HEK293 (cell line): ENCODE measurements at regions not wholly inside any gene's neighbourhood (a gene's known extent, or its start where the extent isn't known, plus 50 kb on each side); places are given as distances from the start of the nearest gene placed in this dataset.
"Not testable (repeated sequence)": the region's sequence is repeated elsewhere in the genome, so short reads cannot be mapped to it uniquely, and the experiment has no call there.

Source experiments
- CTCF ChIA-PET: fragments of 350-600 bp; formaldehyde crosslinking; extraction: SDS; loops from one replicate; lab custom pipeline; 2021; ENCODE audit warnings: antibody characterized with exemption; lab: Yijun Ruan, JAX
- POLR2A ChIA-PET: fragments of 300-600 bp; formaldehyde crosslinking; extraction: SDS; loops from one replicate; lab custom pipeline; 2020; ENCODE audit warnings: antibody characterized with exemption, inconsistent platforms; lab: Yijun Ruan, JAX
- H3K27ac ChIP-seq: fragments of 200-500 bp; sonication (Bioruptor generic); 2 replicates; pipeline ENCODE4 v1.5.1; 2014; ENCODE audit warnings: low read depth, low read length, control low read depth, inconsistent platforms; ENCODE audit errors: extremely low read depth
- H3K36me3 ChIP-seq, 2 experiments: fragments of 200-500 bp in 1 of 2; sonication (Bioruptor generic) in 1 of 2; 1 replicate in 1 of 2; 2 replicates in 1 of 2; pipeline ENCODE4 v1.5.1; 2014 to 2017; ENCODE audit warnings: inconsistent platforms in 2 of 2, low read length in 2 of 2; ENCODE audit not compliant: control insufficient read depth in 2 of 2, insufficient read depth in 1 of 2
- H3K4me1 ChIP-seq: fragments of 200-500 bp; sonication (Bioruptor generic); 2 replicates; pipeline ENCODE4 v1.5.1; 2014; ENCODE audit warnings: mild to moderate bottlenecking, low read length, inconsistent platforms; ENCODE audit not compliant: control insufficient read depth, insufficient read depth
- H3K4me3 ChIP-seq: 2 replicates; pipeline ENCODE4 v1.5.1; 2011; ENCODE audit warnings: low read depth, mild to moderate bottlenecking, control low read depth, low read length, moderate library complexity
- H3K9me3 ChIP-seq: fragments of 200-500 bp; sonication (Bioruptor generic); 2 replicates; pipeline ENCODE4 v1.5.1; 2014; ENCODE audit warnings: low read depth, low read length, inconsistent platforms; ENCODE audit not compliant: control insufficient read depth, insufficient read depth
- BCL11A ChIP-seq: fragments of 450-650 bp; formaldehyde crosslinking; IDR thresholded peaks from 2 replicates; pipeline ENCODE4 v1.5.1; 2016; ENCODE audit warnings: low read depth, missing biosample characterization, missing genetic modification characterization
- REPIN1 ChIP-seq: fragments of 450-650 bp; formaldehyde crosslinking; IDR thresholded peaks from 2 replicates; pipeline ENCODE4 v1.5.1; 2017; ENCODE audit warnings: missing biosample characterization, missing genetic modification characterization, low read depth
- WT1 ChIP-seq: fragments of 450-650 bp; formaldehyde crosslinking; IDR thresholded peaks from 2 replicates; pipeline ENCODE4 v1.5.1; 2016; ENCODE audit warnings: missing biosample characterization, missing genetic modification characterization
- YY2 ChIP-seq: fragments of 450-650 bp; formaldehyde crosslinking; IDR thresholded peaks from 2 replicates; pipeline ENCODE4 v1.5.1; 2016; ENCODE audit warnings: missing biosample characterization, missing genetic modification characterization
- ZNF140 ChIP-seq: fragments of 450-650 bp; formaldehyde crosslinking; IDR thresholded peaks from 2 replicates; pipeline ENCODE4 v1.5.1; 2016; ENCODE audit warnings: missing biosample characterization, missing genetic modification characterization
- ZNF19 ChIP-seq: fragments of 450-650 bp; formaldehyde crosslinking; IDR thresholded peaks from 2 replicates; pipeline ENCODE4; 2016; ENCODE audit warnings: missing biosample characterization, missing genetic modification characterization, low read depth
- ZNF221 ChIP-seq: fragments of 450-650 bp; formaldehyde crosslinking; IDR thresholded peaks from 2 replicates; pipeline ENCODE4 v1.5.1; 2017; ENCODE audit warnings: missing biosample characterization, missing genetic modification characterization, borderline replicate concordance
- ZNF707 ChIP-seq: fragments of 450-650 bp; formaldehyde crosslinking; IDR thresholded peaks from 2 replicates; pipeline ENCODE4 v1.5.1; 2016; ENCODE audit warnings: missing biosample characterization, missing genetic modification characterization
- TF ChIP-seq, protein P1 (sequence below): fragments of 450-650 bp; formaldehyde crosslinking; IDR thresholded peaks from 2 replicates; pipeline ENCODE4 v1.5.1; 2016; ENCODE audit warnings: missing biosample characterization, missing genetic modification characterization, borderline replicate concordance
- TF ChIP-seq, protein P2 (sequence below): fragments of 450-650 bp; formaldehyde crosslinking; IDR thresholded peaks from 2 replicates; pipeline ENCODE4 v1.5.1; 2016; ENCODE audit warnings: missing biosample characterization, missing genetic modification characterization
- TF ChIP-seq, protein P3 (sequence below): fragments of 450-650 bp; formaldehyde crosslinking; IDR thresholded peaks from 2 replicates; pipeline ENCODE4 v1.5.1; 2016; ENCODE audit warnings: missing biosample characterization, missing genetic modification characterization, borderline replicate concordance
- TF ChIP-seq, protein P4 (sequence below): fragments of 450-650 bp; formaldehyde crosslinking; IDR thresholded peaks from 2 replicates; pipeline ENCODE4 v1.5.1; 2017; ENCODE audit warnings: missing biosample characterization, missing genetic modification characterization

DNA sequence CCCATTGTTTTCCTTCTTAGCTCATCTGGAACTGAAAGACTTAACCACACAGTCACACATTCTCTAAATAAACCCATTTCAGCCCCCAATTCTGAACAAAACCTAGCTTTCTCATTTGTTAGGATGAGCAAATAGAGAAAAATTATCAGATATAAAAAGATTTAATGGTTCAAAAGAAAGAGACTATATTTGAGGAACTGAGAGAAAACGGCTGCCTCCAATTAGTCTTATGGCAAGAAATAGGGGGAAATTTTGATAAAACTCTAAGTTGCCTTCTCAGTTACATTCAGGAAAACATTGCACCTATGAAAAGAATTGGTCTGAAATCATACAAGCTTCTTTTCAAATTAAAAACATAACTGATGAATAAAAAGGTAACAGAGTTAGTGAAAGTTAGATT is 63.7 kb upstream of the ALDH1B1 start (continued):
- TF ChIP-seq, protein P1, sequence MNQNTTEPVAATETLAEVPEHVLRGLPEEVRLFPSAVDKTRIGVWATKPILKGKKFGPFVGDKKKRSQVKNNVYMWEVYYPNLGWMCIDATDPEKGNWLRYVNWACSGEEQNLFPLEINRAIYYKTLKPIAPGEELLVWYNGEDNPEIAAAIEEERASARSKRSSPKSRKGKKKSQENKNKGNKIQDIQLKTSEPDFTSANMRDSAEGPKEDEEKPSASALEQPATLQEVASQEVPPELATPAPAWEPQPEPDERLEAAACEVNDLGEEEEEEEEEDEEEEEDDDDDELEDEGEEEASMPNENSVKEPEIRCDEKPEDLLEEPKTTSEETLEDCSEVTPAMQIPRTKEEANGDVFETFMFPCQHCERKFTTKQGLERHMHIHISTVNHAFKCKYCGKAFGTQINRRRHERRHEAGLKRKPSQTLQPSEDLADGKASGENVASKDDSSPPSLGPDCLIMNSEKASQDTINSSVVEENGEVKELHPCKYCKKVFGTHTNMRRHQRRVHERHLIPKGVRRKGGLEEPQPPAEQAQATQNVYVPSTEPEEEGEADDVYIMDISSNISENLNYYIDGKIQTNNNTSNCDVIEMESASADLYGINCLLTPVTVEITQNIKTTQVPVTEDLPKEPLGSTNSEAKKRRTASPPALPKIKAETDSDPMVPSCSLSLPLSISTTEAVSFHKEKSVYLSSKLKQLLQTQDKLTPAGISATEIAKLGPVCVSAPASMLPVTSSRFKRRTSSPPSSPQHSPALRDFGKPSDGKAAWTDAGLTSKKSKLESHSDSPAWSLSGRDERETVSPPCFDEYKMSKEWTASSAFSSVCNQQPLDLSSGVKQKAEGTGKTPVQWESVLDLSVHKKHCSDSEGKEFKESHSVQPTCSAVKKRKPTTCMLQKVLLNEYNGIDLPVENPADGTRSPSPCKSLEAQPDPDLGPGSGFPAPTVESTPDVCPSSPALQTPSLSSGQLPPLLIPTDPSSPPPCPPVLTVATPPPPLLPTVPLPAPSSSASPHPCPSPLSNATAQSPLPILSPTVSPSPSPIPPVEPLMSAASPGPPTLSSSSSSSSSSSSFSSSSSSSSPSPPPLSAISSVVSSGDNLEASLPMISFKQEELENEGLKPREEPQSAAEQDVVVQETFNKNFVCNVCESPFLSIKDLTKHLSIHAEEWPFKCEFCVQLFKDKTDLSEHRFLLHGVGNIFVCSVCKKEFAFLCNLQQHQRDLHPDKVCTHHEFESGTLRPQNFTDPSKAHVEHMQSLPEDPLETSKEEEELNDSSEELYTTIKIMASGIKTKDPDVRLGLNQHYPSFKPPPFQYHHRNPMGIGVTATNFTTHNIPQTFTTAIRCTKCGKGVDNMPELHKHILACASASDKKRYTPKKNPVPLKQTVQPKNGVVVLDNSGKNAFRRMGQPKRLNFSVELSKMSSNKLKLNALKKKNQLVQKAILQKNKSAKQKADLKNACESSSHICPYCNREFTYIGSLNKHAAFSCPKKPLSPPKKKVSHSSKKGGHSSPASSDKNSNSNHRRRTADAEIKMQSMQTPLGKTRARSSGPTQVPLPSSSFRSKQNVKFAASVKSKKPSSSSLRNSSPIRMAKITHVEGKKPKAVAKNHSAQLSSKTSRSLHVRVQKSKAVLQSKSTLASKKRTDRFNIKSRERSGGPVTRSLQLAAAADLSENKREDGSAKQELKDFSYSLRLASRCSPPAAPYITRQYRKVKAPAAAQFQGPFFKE: no peak
- TF ChIP-seq, protein P2, sequence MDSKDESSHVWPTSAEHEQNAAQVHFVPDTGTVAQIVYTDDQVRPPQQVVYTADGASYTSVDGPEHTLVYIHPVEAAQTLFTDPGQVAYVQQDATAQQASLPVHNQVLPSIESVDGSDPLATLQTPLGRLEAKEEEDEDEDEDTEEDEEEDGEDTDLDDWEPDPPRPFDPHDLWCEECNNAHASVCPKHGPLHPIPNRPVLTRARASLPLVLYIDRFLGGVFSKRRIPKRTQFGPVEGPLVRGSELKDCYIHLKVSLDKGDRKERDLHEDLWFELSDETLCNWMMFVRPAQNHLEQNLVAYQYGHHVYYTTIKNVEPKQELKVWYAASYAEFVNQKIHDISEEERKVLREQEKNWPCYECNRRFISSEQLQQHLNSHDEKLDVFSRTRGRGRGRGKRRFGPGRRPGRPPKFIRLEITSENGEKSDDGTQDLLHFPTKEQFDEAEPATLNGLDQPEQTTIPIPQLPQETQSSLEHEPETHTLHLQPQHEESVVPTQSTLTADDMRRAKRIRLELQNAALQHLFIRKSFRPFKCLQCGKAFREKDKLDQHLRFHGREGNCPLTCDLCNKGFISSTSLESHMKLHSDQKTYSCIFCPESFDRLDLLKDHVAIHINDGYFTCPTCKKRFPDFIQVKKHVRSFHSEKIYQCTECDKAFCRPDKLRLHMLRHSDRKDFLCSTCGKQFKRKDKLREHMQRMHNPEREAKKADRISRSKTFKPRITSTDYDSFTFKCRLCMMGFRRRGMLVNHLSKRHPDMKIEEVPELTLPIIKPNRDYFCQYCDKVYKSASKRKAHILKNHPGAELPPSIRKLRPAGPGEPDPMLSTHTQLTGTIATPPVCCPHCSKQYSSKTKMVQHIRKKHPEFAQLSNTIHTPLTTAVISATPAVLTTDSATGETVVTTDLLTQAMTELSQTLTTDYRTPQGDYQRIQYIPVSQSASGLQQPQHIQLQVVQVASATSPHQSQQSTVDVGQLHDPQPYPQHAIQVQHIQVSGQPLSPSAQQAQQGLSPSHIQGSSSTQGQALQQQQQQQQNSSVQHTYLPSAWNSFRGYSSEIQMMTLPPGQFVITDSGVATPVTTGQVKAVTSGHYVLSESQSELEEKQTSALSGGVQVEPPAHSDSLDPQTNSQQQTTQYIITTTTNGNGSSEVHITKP: no peak
- no peak for TF ChIP-seq WT1 (tag by site-specific recombination)

DNA sequence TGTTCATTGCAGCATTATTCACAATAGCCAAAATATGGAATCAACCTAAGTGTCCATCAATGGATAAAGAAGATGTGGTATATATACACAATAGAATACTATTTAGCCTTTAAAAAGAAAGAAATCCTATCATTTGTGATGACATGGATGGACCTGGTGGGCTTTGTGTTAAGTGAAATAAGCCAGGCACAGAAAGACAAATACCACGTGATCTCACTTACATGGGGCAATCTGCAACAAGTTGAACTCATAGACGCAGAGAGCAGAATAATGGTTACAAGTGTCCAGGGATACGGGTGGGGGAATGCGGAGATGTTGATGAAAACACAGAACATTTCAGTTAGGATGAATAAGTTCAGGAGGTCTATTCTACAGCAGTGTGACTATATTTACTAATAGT is 66.4 kb upstream of the ALDH1B1 start:
- CTCF ChIA-PET: no interaction called here

DNA sequence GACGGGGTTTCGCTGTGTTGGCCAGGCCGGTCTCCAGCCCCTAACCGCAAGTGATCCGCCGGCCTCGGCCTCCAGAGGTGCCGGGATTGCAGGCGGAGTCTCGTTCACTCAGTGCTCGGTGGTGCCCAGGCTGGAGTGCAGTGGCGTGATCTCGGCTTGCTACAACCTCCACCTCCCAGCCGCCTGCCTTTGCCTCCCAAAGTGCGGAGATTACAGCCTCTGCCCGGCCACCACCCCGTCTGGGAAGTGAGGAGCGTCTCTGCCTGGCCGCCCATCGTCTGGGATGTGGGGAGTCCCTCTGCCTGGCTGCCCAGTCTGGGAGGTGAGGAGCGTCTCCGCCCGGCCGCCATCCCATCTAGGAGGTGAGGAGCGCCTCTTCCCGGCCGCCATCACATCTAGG is 68.3 kb upstream of the ALDH1B1 start:
- H3K9me3 ChIP-seq, H3K27ac ChIP-seq, H3K4me3 ChIP-seq, CTCF ChIA-PET, H3K4me1 ChIP-seq, POLR2A ChIA-PET, H3K36me3 ChIP-seq: not testable (repeated sequence)

More for the DNA sequence above, 66.4 kb upstream of the ALDH1B1 start:
- TF ChIP-seq YY2 (tag by site-specific recombination): no peak
- no peaks in the 10 kb centered on the region for H3K9me3 ChIP-seq
- no peak overlapping the region for H3K27ac ChIP-seq
- H3K4me3 ChIP-seq: no peak overlapping the region
- POLR2A ChIA-PET: no interaction called here
- no peaks in the 10 kb centered on the region for H3K4me1 ChIP-seq
- no peaks in the 10 kb centered on the region for H3K36me3 ChIP-seq

DNA sequence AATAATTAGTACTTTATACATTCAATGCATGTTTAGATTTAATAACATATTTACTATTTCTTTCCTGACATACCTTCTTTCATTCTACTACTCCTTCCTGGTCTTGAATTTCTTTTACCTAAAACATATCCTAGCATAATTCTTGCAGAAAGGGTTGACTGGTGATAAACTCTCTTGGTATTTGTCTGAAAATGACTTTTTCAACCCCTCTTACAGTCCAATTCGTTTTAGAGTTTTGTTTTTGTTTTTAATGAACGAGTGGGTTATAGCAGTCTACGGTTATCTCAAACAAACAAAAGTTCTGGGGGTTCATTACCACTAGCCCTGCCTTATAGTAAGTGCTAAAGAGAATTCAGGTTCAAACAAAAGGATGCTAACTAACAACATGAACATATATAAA is 69.6 kb upstream of the ALDH1B1 start:
- CTCF ChIA-PET: interaction anchor here (1.5 kb wide), 1 partner anchor 12 kb away, joined by 3 read pairs; no protein-coding TSS in a partner anchor
- TF ChIP-seq BCL11A (no peak), REPIN1 (tag by site-specific recombination) (no peak), ZNF221 (tag by site-specific recombination) (no peak), ZNF707 (tag by site-specific recombination) (no peak), ZNF140 (tag by site-specific recombination) (no peak), ZNF19 (tag by site-specific recombination) (no peak)
- TF ChIP-seq, protein P3, sequence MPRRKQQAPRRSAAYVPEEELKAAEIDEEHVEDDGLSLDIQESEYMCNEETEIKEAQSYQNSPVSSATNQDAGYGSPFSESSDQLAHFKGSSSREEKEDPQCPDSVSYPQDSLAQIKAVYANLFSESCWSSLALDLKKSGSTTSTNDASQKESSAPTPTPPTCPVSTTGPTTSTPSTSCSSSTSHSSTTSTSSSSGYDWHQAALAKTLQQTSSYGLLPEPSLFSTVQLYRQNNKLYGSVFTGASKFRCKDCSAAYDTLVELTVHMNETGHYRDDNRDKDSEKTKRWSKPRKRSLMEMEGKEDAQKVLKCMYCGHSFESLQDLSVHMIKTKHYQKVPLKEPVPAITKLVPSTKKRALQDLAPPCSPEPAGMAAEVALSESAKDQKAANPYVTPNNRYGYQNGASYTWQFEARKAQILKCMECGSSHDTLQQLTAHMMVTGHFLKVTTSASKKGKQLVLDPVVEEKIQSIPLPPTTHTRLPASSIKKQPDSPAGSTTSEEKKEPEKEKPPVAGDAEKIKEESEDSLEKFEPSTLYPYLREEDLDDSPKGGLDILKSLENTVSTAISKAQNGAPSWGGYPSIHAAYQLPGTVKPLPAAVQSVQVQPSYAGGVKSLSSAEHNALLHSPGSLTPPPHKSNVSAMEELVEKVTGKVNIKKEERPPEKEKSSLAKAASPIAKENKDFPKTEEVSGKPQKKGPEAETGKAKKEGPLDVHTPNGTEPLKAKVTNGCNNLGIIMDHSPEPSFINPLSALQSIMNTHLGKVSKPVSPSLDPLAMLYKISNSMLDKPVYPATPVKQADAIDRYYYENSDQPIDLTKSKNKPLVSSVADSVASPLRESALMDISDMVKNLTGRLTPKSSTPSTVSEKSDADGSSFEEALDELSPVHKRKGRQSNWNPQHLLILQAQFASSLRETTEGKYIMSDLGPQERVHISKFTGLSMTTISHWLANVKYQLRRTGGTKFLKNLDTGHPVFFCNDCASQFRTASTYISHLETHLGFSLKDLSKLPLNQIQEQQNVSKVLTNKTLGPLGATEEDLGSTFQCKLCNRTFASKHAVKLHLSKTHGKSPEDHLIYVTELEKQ (tag by site-specific recombination): no peak
- TF ChIP-seq, protein P4, sequence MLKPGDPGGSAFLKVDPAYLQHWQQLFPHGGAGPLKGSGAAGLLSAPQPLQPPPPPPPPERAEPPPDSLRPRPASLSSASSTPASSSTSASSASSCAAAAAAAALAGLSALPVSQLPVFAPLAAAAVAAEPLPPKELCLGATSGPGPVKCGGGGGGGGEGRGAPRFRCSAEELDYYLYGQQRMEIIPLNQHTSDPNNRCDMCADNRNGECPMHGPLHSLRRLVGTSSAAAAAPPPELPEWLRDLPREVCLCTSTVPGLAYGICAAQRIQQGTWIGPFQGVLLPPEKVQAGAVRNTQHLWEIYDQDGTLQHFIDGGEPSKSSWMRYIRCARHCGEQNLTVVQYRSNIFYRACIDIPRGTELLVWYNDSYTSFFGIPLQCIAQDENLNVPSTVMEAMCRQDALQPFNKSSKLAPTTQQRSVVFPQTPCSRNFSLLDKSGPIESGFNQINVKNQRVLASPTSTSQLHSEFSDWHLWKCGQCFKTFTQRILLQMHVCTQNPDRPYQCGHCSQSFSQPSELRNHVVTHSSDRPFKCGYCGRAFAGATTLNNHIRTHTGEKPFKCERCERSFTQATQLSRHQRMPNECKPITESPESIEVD (tag by site-specific recombination): no peak
- Histone ChIP-seq H3K4me1 (0 out of 2 replicates have a peak, but pooled peaks cover 3% of the 10 kb centered on the region), H3K27ac (no peak overlapping the region), H3K9me3 (no peaks in the 10 kb centered on the region), H3K36me3 (no peaks in the 10 kb centered on the region), H3K4me3 (no peak overlapping the region)
- POLR2A ChIA-PET: no interaction called here
